ENCODE measurements at regions not wholly inside any gene's neighbourhood (a gene's known extent, or its start where the extent isn't known, plus 50 kb on each side); places are given as distances from the start of the nearest gene placed in this dataset.
"Not testable (repeated sequence)": the region's sequence is repeated elsewhere in the genome, so short reads cannot be mapped to it uniquely, and the experiment has no call there.

DNA sequence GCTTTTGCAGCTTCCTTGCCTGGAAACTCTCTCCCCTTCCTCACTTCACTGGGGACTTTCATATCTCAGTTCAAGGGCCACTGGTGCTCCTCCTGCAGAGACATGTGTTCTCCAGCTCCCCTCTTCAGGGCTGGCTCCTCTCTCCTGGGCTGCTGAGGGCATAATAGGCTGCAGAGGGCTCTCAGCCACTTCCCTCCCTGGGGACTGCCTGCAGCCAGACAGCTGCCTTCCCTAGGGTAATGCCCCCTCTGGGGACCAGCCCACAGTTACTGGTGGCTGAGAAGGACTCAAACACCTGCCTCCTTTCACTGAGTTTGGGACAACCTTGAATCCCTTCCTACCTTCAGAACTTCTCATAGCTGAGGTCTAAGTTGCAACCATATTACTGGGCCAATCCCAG, 104.8 kb upstream of the POU3F1 start:
- Histone ChIP-seq H3K36me3 (ENCODE audit: control insufficient read depth, insufficient read depth, low read length) (no peaks in the 10 kb centered on the region), H3K4me2 (ENCODE audit: extremely low read depth, insufficient read depth, low read length) (no peak overlapping the region), H4K20me1 (ENCODE audit: control insufficient read depth, extremely low read depth, insufficient read depth, low read length) (no peaks in the 10 kb centered on the region), H2AFZ (ENCODE audit: low read length) (no peak overlapping the region), H3K9me3 (ENCODE audit: control insufficient read depth, insufficient read depth, low read depth, low read length) (no peaks in the 10 kb centered on the region), H3K9ac (ENCODE audit: insufficient read depth, low read length) (no peak overlapping the region), H3K4me1 (ENCODE audit: control insufficient read depth, extremely low read depth, insufficient read depth, low read length) (no peaks in the 10 kb centered on the region), H3K79me2 (ENCODE audit: control insufficient read depth, insufficient read depth, low read length) (no peaks in the 10 kb centered on the region), H3K27me3 (ENCODE audit: control insufficient read depth, insufficient read depth, low read length) (no peaks in the 10 kb centered on the region), H3K27ac (ENCODE audit: insufficient read depth, low read length) (no peak overlapping the region), H3K4me3 (replicated peaks in 1 of 4; ENCODE audit: control extremely low read depth in 1 of 4, insufficient read depth in 1 of 4, low read depth in 3 of 4, low read length in 4 of 4) (no peak overlapping the region)
- no peak for DNase-seq (ENCODE audit: low read depth in 2 of 2)
- TF ChIP-seq EZH2 (IDR thresholded peaks at IDR 0.05; ENCODE audit: low read length, missing control alignments), result no peak
- TF ChIP-seq, protein P1, sequence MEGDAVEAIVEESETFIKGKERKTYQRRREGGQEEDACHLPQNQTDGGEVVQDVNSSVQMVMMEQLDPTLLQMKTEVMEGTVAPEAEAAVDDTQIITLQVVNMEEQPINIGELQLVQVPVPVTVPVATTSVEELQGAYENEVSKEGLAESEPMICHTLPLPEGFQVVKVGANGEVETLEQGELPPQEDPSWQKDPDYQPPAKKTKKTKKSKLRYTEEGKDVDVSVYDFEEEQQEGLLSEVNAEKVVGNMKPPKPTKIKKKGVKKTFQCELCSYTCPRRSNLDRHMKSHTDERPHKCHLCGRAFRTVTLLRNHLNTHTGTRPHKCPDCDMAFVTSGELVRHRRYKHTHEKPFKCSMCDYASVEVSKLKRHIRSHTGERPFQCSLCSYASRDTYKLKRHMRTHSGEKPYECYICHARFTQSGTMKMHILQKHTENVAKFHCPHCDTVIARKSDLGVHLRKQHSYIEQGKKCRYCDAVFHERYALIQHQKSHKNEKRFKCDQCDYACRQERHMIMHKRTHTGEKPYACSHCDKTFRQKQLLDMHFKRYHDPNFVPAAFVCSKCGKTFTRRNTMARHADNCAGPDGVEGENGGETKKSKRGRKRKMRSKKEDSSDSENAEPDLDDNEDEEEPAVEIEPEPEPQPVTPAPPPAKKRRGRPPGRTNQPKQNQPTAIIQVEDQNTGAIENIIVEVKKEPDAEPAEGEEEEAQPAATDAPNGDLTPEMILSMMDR (conservative IDR thresholded peaks at IDR 0.05 in 1 of 2, IDR thresholded peaks at IDR 0.05 in 1 of 2; ENCODE audit: low read depth in 1 of 2, low read length in 2 of 2), result no peak

DNA sequence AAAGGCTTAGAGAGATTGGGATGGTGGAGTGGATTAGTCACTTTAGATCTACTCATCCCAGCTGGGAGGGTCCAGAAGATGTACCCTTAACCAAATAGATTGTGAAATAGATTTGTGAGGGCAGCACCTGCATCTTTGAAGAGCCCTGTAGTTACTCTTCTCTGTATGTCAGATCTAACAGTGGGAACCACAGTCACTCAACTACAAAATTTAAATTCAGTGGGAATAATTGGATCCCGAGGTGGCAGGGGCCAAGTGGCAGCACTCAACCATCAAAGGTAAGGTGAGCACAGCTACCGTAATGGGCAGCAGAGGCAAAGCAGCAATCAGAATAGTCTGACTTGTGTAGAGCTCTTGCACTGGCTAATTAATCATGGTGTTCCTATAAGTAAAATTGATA, 99.5 kb upstream of the POU3F1 start:
- not testable (repeated sequence) for H3K9ac ChIP-seq (ENCODE audit: insufficient read depth, low read length); H3K4me2 ChIP-seq (ENCODE audit: extremely low read depth, insufficient read depth, low read length); H3K4me1 ChIP-seq (ENCODE audit: control insufficient read depth, extremely low read depth, insufficient read depth, low read length); H3K36me3 ChIP-seq (ENCODE audit: control insufficient read depth, insufficient read depth, low read length); H2AFZ ChIP-seq (ENCODE audit: low read length); H3K79me2 ChIP-seq (ENCODE audit: control insufficient read depth, insufficient read depth, low read length); H4K20me1 ChIP-seq (ENCODE audit: control insufficient read depth, extremely low read depth, insufficient read depth, low read length); H3K27ac ChIP-seq (ENCODE audit: insufficient read depth, low read length); DNase-seq (ENCODE audit: low read depth in 2 of 2); H3K27me3 ChIP-seq (ENCODE audit: control insufficient read depth, insufficient read depth, low read length); H3K4me3 ChIP-seq (replicated peaks in 1 of 4; ENCODE audit: control extremely low read depth in 1 of 4, insufficient read depth in 1 of 4, low read depth in 3 of 4, low read length in 4 of 4); H3K9me3 ChIP-seq (ENCODE audit: control insufficient read depth, insufficient read depth, low read depth, low read length)

DNA sequence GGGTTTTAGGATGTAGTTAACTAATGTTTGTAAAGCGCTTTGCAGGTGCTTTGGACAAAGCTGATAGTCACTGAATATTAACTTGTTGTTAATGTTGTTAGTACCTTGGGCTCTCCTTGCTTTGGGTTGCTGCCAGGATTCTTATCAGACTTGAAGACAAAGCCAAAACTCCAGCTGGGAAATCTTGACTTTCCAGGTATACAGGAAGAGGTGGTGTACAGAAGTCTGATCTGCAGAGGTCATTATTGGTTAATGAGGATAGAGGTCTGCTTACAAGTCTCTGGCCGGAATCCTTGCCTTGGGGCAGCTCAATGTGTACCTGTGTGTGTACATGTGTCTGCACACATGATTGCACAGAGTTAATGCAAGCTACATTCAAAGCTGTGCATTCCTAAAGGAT, 96.0 kb upstream of the POU3F1 start:
- peaks cover 14% of the 10 kb centered on the region for H3K4me1 ChIP-seq (ENCODE audit: control insufficient read depth, extremely low read depth, insufficient read depth, low read length)
- H3K27ac ChIP-seq (ENCODE audit: insufficient read depth, low read length), result no peak overlapping the region
- H3K9me3 ChIP-seq (ENCODE audit: control insufficient read depth, insufficient read depth, low read depth, low read length), result no peaks in the 10 kb centered on the region
- no peak overlapping the region for H3K4me3 ChIP-seq (replicated peaks in 1 of 4; ENCODE audit: control extremely low read depth in 1 of 4, insufficient read depth in 1 of 4, low read depth in 3 of 4, low read length in 4 of 4)
- H4K20me1 ChIP-seq (ENCODE audit: control insufficient read depth, extremely low read depth, insufficient read depth, low read length), result no peaks in the 10 kb centered on the region
- H3K4me2 ChIP-seq (ENCODE audit: extremely low read depth, insufficient read depth, low read length), result no peak overlapping the region
- no peaks in the 10 kb centered on the region for H3K79me2 ChIP-seq (ENCODE audit: control insufficient read depth, insufficient read depth, low read length)
- H2AFZ ChIP-seq (ENCODE audit: low read length), result no peak overlapping the region
- no peak overlapping the region for H3K9ac ChIP-seq (ENCODE audit: insufficient read depth, low read length)
- no peaks in the 10 kb centered on the region for H3K36me3 ChIP-seq (ENCODE audit: control insufficient read depth, insufficient read depth, low read length)
- H3K27me3 ChIP-seq (ENCODE audit: control insufficient read depth, insufficient read depth, low read length), result peaks cover 9% of the 10 kb centered on the region
- no peak for DNase-seq (ENCODE audit: low read depth in 2 of 2)
- TF ChIP-seq, protein P1 (conservative IDR thresholded peaks at IDR 0.05 in 1 of 2, IDR thresholded peaks at IDR 0.05 in 1 of 2; ENCODE audit: low read depth in 1 of 2, low read length in 2 of 2), result no peak
- no peak for TF ChIP-seq EZH2 (IDR thresholded peaks at IDR 0.05; ENCODE audit: low read length, missing control alignments)

DNA sequence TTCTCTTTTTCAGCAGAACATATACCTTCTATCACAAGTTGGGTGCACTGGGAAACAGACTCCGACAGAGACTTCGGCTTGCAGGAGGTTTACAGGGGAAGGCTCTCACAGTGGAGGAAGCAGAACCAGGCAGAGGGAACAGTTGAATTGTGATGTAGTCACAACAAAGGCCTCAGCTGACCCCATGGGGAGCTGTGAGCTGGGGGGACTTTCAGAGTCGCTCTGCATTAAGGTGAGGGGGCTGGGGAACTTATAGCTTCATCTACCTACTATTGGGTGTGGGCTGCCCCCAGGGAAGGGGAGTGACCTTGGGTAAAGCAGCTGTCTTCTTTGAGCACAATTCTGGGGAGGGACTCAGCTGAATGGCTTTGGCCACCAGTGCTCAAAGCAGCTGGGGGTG, 94.9 kb upstream of the POU3F1 start:
- Histone ChIP-seq H3K27ac (ENCODE audit: insufficient read depth, low read length) (no peak overlapping the region), H4K20me1 (ENCODE audit: control insufficient read depth, extremely low read depth, insufficient read depth, low read length) (no peaks in the 10 kb centered on the region), H3K27me3 (ENCODE audit: control insufficient read depth, insufficient read depth, low read length) (peaks cover 9% of the 10 kb centered on the region), H3K4me3 (replicated peaks in 1 of 4; ENCODE audit: control extremely low read depth in 1 of 4, insufficient read depth in 1 of 4, low read depth in 3 of 4, low read length in 4 of 4) (no peak overlapping the region), H3K4me1 (ENCODE audit: control insufficient read depth, extremely low read depth, insufficient read depth, low read length) (peaks cover 14% of the 10 kb centered on the region), H3K36me3 (ENCODE audit: control insufficient read depth, insufficient read depth, low read length) (no peaks in the 10 kb centered on the region), H3K4me2 (ENCODE audit: extremely low read depth, insufficient read depth, low read length) (no peak overlapping the region), H3K9me3 (ENCODE audit: control insufficient read depth, insufficient read depth, low read depth, low read length) (no peaks in the 10 kb centered on the region), H3K79me2 (ENCODE audit: control insufficient read depth, insufficient read depth, low read length) (no peaks in the 10 kb centered on the region), H3K9ac (ENCODE audit: insufficient read depth, low read length) (no peak overlapping the region), H2AFZ (ENCODE audit: low read length) (no peak overlapping the region)
- no peak for TF ChIP-seq EZH2 (IDR thresholded peaks at IDR 0.05; ENCODE audit: low read length, missing control alignments)
- TF ChIP-seq, protein P1 (conservative IDR thresholded peaks at IDR 0.05 in 1 of 2, IDR thresholded peaks at IDR 0.05 in 1 of 2; ENCODE audit: low read depth in 1 of 2, low read length in 2 of 2), result no peak
- DNase-seq (ENCODE audit: low read depth in 2 of 2), result no peak

Data from fibroblast of lung (primary cell).